H1 (cell line): ENCODE measurements at regions not wholly inside any gene's neighbourhood (a gene's known extent, or its start where the extent isn't known, plus 50 kb on each side); places are given as distances from the start of the nearest gene placed in this dataset.
A peak's percentile ranks its signal among the peaks of the same experiment; 100 is the strongest.

Experiments used
- CTCF ChIA-PET: fragments of 300-600 bp; sonication (Branson Sonifier 250); formaldehyde crosslinking; loops from one replicate; lab custom pipeline; 2021; ENCODE audit not compliant: partially characterized antibody; lab: Charles Lee
- POLR2A ChIA-PET: fragments of 300-600 bp; sonication (Branson Sonifier 250); formaldehyde crosslinking; loops from one replicate; lab custom pipeline; 2021; ENCODE audit warnings: inconsistent platforms; ENCODE audit not compliant: partially characterized antibody; lab: Charles Lee
- DNase-seq, 2 experiments: peaks; one replicate each; pipeline versions ENCODE4 v3.0.0 to v3.0.0-alpha.2; 2010 to 2022; ENCODE audit warnings: low spot score in 2 of 2, low read depth in 1 of 2, mixed read lengths in 1 of 2
- FAIRE-seq: peaks from 2 replicates; lab custom pipeline; 2011; peaks lifted over from hg19 to GRCh38; lab: Jason Lieb, UNC
- H2AFZ ChIP-seq: 2 replicates; pipeline ENCODE4 v1.8.1; 2012; ENCODE audit warnings: low read length, inconsistent platforms
- H2AK5ac ChIP-seq: 2 replicates; pipeline ENCODE4 v1.6.1; 2013; ENCODE audit warnings: low read depth, low read length
- H2BK120ac ChIP-seq: replicated peaks from 2 replicates; pipeline ENCODE3; 2013; ENCODE audit warnings: low read depth, low read length, inconsistent platforms
- H2BK12ac ChIP-seq: 2 replicates; pipeline ENCODE4 v1.6.1; 2013; ENCODE audit warnings: low read depth, low read length
- H2BK15ac ChIP-seq: 2 replicates; pipeline ENCODE4 v1.6.1; 2013; ENCODE audit warnings: low read length
- H2BK20ac ChIP-seq: 2 replicates; pipeline ENCODE4 v1.6.1; 2013; ENCODE audit warnings: low read length
- H2BK5ac ChIP-seq: 2 replicates; pipeline ENCODE4 v1.6.1; 2013; ENCODE audit warnings: low read depth, low read length
- H3K14ac ChIP-seq: 2 replicates; pipeline ENCODE4 v1.6.1; 2013; ENCODE audit warnings: inconsistent platforms; ENCODE audit not compliant: insufficient read length
- H3K18ac ChIP-seq: 2 replicates; pipeline ENCODE4 v1.6.1; 2013; ENCODE audit warnings: low read length; ENCODE audit errors: extremely low read depth
- H3K23ac ChIP-seq: 2 replicates; pipeline ENCODE4 v1.6.1; 2013; ENCODE audit warnings: inconsistent platforms; ENCODE audit not compliant: insufficient read length
- H3K23me2 ChIP-seq: 2 replicates; pipeline ENCODE4 v1.6.1; 2013; ENCODE audit warnings: low read depth, low read length
- H3K27ac ChIP-seq: 2 replicates; pipeline ENCODE4 v1.6.1; 2011; ENCODE audit warnings: low read depth, low read length, inconsistent platforms
- H3K27me3 ChIP-seq, 4 experiments: replicated peaks in 1 of 4; 1 replicate in 1 of 4; 2 replicates in 3 of 4; pipeline versions ENCODE4 v1.6.1 to v1.8.1; 2011 to 2013; ENCODE audit warnings: low read length in 3 of 4, mild to moderate bottlenecking in 3 of 4, inconsistent platforms in 2 of 4, mixed read lengths in 2 of 4, moderate library complexity in 1 of 4; ENCODE audit not compliant: control insufficient read depth in 3 of 4, insufficient read depth in 3 of 4; ENCODE audit errors: extremely low read depth in 1 of 4
- H3K36me3 ChIP-seq, 4 experiments: 2 replicates each; pipeline versions ENCODE4 v1.6.1 to v1.8.1; 2011 to 2013; ENCODE audit warnings: mild to moderate bottlenecking in 4 of 4, low read length in 3 of 4, moderate library complexity in 2 of 4, control low read depth in 1 of 4, inconsistent platforms in 1 of 4; ENCODE audit not compliant: insufficient read depth in 4 of 4, control insufficient read depth in 2 of 4
- H3K4ac ChIP-seq: replicated peaks from 2 replicates; pipeline ENCODE3; 2013; ENCODE audit warnings: low read length, low read depth, mixed read lengths, inconsistent platforms; ENCODE audit not compliant: insufficient read length
- H3K4me1 ChIP-seq, 4 experiments: replicated peaks in 1 of 4; 1 replicate in 1 of 4; 2 replicates in 3 of 4; pipeline versions ENCODE4 v1.6.1 to v1.8.1; 2011 to 2013; ENCODE audit warnings: low read length in 3 of 4, inconsistent platforms in 2 of 4, mixed read lengths in 1 of 4; ENCODE audit not compliant: insufficient read depth in 4 of 4, control insufficient read depth in 3 of 4
- H3K4me2 ChIP-seq, 2 experiments: 2 replicates each; pipeline versions ENCODE4 v1.6.1 to v1.8.1; 2011 to 2013; ENCODE audit warnings: low read depth in 2 of 2, low read length in 2 of 2, control low read depth in 1 of 2, inconsistent platforms in 1 of 2, mild to moderate bottlenecking in 1 of 2; ENCODE audit not compliant: insufficient read depth in 1 of 2
- H3K4me3 ChIP-seq, 4 experiments: fragments of 200-600, 300-600 bp in 1 of 4; sonication (generic), shearing (Covaris generic), sonication (Bioruptor Twin) in 1 of 4; 2 replicates each; pipeline versions ENCODE4 v1.5.1 to v1.8.1; 2011 to 2016; ENCODE audit warnings: low read length in 4 of 4, low read depth in 3 of 4, control low read depth in 2 of 4, inconsistent platforms in 2 of 4, mild to moderate bottlenecking in 2 of 4, mixed read lengths in 1 of 4, moderate library complexity in 1 of 4; ENCODE audit not compliant: insufficient read depth in 2 of 4; ENCODE audit errors: extremely low read depth in 1 of 4
- H3K56ac ChIP-seq: replicated peaks from 2 replicates; pipeline ENCODE3; 2013; ENCODE audit warnings: low read depth, mild to moderate bottlenecking, mixed read lengths, low read length, inconsistent platforms; ENCODE audit not compliant: insufficient read length
- H3K79me1 ChIP-seq: 2 replicates; pipeline ENCODE4 v1.6.1; 2013; ENCODE audit warnings: low read depth, low read length, control low read depth
- H3K79me2 ChIP-seq, 2 experiments: 2 replicates each; pipeline versions ENCODE4 v1.6.1 to v1.8.1; 2012 to 2013; ENCODE audit warnings: low read length in 2 of 2, mild to moderate bottlenecking in 2 of 2, inconsistent platforms in 1 of 2; ENCODE audit not compliant: insufficient read depth in 2 of 2, control insufficient read depth in 1 of 2
- H3K9ac ChIP-seq, 4 experiments: replicated peaks in 1 of 4; 1 replicate in 1 of 4; 2 replicates in 3 of 4; pipeline versions ENCODE4 v1.6.1 to v1.8.1; 2011 to 2013; ENCODE audit warnings: low read depth in 3 of 4, low read length in 3 of 4, control low read depth in 2 of 4, mild to moderate bottlenecking in 2 of 4, moderate library complexity in 2 of 4, inconsistent platforms in 1 of 4; ENCODE audit errors: extremely low read depth in 1 of 4
- H3K9me3 ChIP-seq, 2 experiments: 2 replicates each; pipeline versions ENCODE4 v1.6.1 to v1.8.1; 2012 to 2013; ENCODE audit warnings: mild to moderate bottlenecking in 2 of 2, moderate library complexity in 2 of 2, control low read depth in 1 of 2, inconsistent platforms in 1 of 2, low read depth in 1 of 2, low read length in 1 of 2, mixed read lengths in 1 of 2; ENCODE audit not compliant: insufficient read depth in 2 of 2
- H4K20me1 ChIP-seq, 2 experiments: replicated peaks in 1 of 2; 2 replicates each; pipeline versions ENCODE3 to v1.8.1; 2011 to 2013; ENCODE audit warnings: inconsistent platforms in 2 of 2, low read length in 2 of 2, mild to moderate bottlenecking in 1 of 2; ENCODE audit not compliant: insufficient read depth in 2 of 2, control insufficient read depth in 1 of 2
- H4K5ac ChIP-seq: 2 replicates; pipeline ENCODE4 v1.6.1; 2013; ENCODE audit warnings: low read length, low read depth, mixed read lengths, inconsistent platforms; ENCODE audit not compliant: insufficient read length
- H4K8ac ChIP-seq: 2 replicates; pipeline ENCODE4 v1.8.0; 2013; ENCODE audit warnings: mild to moderate bottlenecking, moderate library complexity, low read length, inconsistent platforms; ENCODE audit not compliant: insufficient read depth; ENCODE audit errors: extremely low read depth
- H4K91ac ChIP-seq: replicated peaks from 2 replicates; pipeline ENCODE3; 2013; ENCODE audit warnings: low read length, mixed read lengths, inconsistent platforms; ENCODE audit not compliant: insufficient read length
- KDM1A ChIP-seq: fragments of 200-600, 300-600 bp; sonication (generic); IDR thresholded peaks from 2 replicates; pipeline ENCODE4 v1.7.1; 2016; ENCODE audit warnings: mild to moderate bottlenecking, low read length, borderline replicate concordance
- NANOG ChIP-seq: IDR thresholded peaks from 2 replicates; pipeline ENCODE4 v1.6.1; 2011; ENCODE audit warnings: low read length, low read depth, mild to moderate bottlenecking, inconsistent platforms; ENCODE audit not compliant: insufficient read depth, poor library complexity, severe bottlenecking
- WGBS, 2 experiments: shearing (Covaris generic) in 1 of 2; methylation state at CpG; one replicate each; pipeline versions ENCODE4 v1.1.6 to v1.1.7; 2013 to 2015; ENCODE audit warnings: low lambda C conversion rate in 2 of 2, mixed read lengths in 2 of 2, inconsistent platforms in 1 of 2, low coverage in 1 of 2, missing lambda C conversion rate in 1 of 2; ENCODE audit not compliant: insufficient replicate concordance in 2 of 2, insufficient coverage in 1 of 2, insufficient read length in 1 of 2; ENCODE audit errors: extremely low coverage in 1 of 2, missing lambda C conversion rate in 1 of 2; 5-methylcytosine and 5-hydroxymethylcytosine counted together

GRCh38 chr16:5496013-5496412 is 398.4 kb upstream of the EEF2KMT start:
- no peak overlapping the region for H3K56ac ChIP-seq
- H3K36me3 ChIP-seq, result no peaks in the 10 kb centered on the region
- no peak overlapping the region for H2AFZ ChIP-seq
- 0 out of 7 replicates have a peak, but pooled peaks cover 0 to 4% (median 0%) of the 10 kb centered on the region in 4 experiments for H3K4me1 ChIP-seq
- no peaks in the 10 kb centered on the region for H3K27me3 ChIP-seq
- TF ChIP-seq NANOG (no peak), KDM1A (peak; percentile 60; the same call in 1 of the 2 replicates)
- ChIA-PET POLR2A (no interaction called here), CTCF (interaction anchor here (0.6 to 3.0 kb wide), 6 partner anchors 10 to 121 kb away, joined by 3 to 8 read pairs (median 4); no protein-coding TSS in a partner anchor)
- H3K23ac ChIP-seq, result no peak overlapping the region
- H4K5ac ChIP-seq, result no peak overlapping the region
- no peak overlapping the region for H4K91ac ChIP-seq
- no peak overlapping the region for H3K4ac ChIP-seq
- no peak overlapping the region for H2BK12ac ChIP-seq
- 90% methylated on average over 5 of the region's 6 CpGs; no CpG with 5 or more reads in 1 of the 2 experiments for WGBS, 2 experiments
- no peaks in the 10 kb centered on the region for H4K20me1 ChIP-seq
- no peak for DNase-seq
- H3K18ac ChIP-seq, result no peak overlapping the region
- no peak overlapping the region for H2BK5ac ChIP-seq
- no peak overlapping the region for H3K4me3 ChIP-seq
- no peak overlapping the region for H3K4me2 ChIP-seq
- no peak overlapping the region for H2BK20ac ChIP-seq
- H2BK120ac ChIP-seq, result no peak overlapping the region
- no peak overlapping the region for H2BK15ac ChIP-seq
- H3K27ac ChIP-seq, result no peak overlapping the region
- no peak overlapping the region for H3K9ac ChIP-seq
- no peaks in the 10 kb centered on the region for H3K79me1 ChIP-seq
- H2AK5ac ChIP-seq, result no peak overlapping the region
- peaks cover 0 to 2% of the 10 kb centered on the region in 2 experiments; a peak in 1 of 4 replicates for H3K9me3 ChIP-seq
- H4K8ac ChIP-seq, result no peak overlapping the region
- H3K79me2 ChIP-seq, result no peaks in the 10 kb centered on the region
- peaks cover 2% of the 10 kb centered on the region; the same call in 1 of the 2 replicates for H3K23me2 ChIP-seq
- no peak for FAIRE-seq
- no peak overlapping the region for H3K14ac ChIP-seq
